ENCODE measurements at regions not wholly inside any gene's neighbourhood (a gene's known extent, or its start where the extent isn't known, plus 50 kb on each side); places are given as distances from the start of the nearest gene placed in this dataset.

DNA sequence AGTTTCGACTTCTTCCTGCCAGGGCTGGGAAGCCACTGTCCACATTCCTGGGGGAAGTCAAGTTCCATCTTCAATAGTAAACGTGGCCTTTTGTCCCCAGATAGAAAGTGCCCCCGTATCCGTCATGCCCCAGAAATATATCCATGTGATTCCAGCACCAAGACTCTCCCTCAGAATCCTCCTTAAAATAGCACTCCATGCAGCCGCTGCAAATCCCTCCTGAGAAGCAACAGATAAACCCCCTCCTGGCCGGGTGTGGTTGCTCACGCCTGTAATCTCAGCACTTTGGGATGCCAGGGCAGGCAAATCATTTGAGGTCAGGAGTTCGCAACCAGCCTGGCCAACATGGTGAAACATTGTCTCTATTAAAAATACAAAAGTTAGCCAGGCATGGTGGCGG, 126.1 kb downstream of the OLFM1 start:
- peaks cover under 1% of the 10 kb centered on the region for H3K9me3 Mint-ChIP-seq (ENCODE audit: unreplicated experiment)
- intact Hi-C loops (cut with micrococcal nuclease; ENCODE audit: unreplicated experiment): no loop called here
- H3K9me3 ChIP-seq: no peaks in the 10 kb centered on the region; the same call in 1 of the 2 replicates
- H3K4me1 Mint-ChIP-seq (ENCODE audit: low read depth, unreplicated experiment): no peaks in the 10 kb centered on the region
- ChIA-PET CTCF (no interaction called here), POLR2A (no interaction called here)
- no peak overlapping the region for H3K4me3 ChIP-seq (ENCODE audit: low read depth, low read length)
- H3K36me3 ChIP-seq (ENCODE audit: control insufficient read depth, insufficient read depth, low read length): no peaks in the 10 kb centered on the region
- H3K27me3 Mint-ChIP-seq (ENCODE audit: insufficient read depth, unreplicated experiment): peaks cover 11% of the 10 kb centered on the region
- no peak for DNase-seq
- no peak for TF ChIP-seq CTCF (IDR thresholded peaks at IDR 0.05; ENCODE audit: insufficient read depth in 1 of 2, low read depth in 1 of 2, low read length in 1 of 2, severe bottlenecking in 1 of 2, unreplicated experiment in 1 of 2)
- H3K36me3 Mint-ChIP-seq (ENCODE audit: insufficient read depth, unreplicated experiment): peaks cover 7% of the 10 kb centered on the region
- H3K4me3 Mint-ChIP-seq (ENCODE audit: unreplicated experiment): no peak overlapping the region
- H3K27ac Mint-ChIP-seq (ENCODE audit: unreplicated experiment): no peak overlapping the region
- H3K27me3 ChIP-seq (replicated peaks; ENCODE audit: control insufficient read depth, insufficient read depth, low read length): no peaks in the 10 kb centered on the region; the same call in 1 of the 2 replicates
- no TSS peak for BruUV-seq (replicated peaks)
- no peaks in the 10 kb centered on the region for H3K4me1 ChIP-seq

DNA sequence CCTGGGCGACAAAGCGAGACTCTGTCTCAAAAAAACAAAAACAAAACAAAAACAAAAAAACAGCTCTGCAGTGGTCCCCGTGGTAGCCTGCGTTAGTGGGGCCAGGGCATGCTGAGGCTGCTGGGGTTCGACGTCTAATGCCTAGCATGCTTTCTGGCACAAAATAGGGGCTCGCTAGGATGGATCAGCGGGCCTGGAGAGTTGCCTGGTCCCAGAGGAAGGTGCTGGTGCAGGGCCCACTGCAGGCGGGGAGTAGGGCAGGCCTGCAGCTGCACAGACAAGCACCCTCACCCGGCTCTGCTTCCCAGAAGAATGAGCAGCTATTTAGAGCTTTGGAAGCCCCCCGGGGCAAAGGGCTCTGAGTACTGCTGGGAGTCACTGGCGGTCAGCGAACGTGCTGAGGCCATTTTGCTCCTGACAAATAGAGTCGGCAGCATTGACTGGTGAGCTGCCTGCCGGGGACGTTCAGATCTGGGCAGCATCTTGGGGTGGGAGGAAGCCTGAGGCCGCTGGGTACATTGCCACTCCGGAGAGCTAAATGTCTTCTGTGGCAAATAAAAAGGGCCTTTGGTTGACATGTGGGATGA, 126.7 kb downstream of the OLFM1 start:
- no peaks in the 10 kb centered on the region for H3K9me3 Mint-ChIP-seq (ENCODE audit: unreplicated experiment)
- Histone ChIP-seq H3K27me3 (replicated peaks; ENCODE audit: control insufficient read depth, insufficient read depth, low read length) (no peaks in the 10 kb centered on the region; the same call in 1 of the 2 replicates), H3K9me3 (no peaks in the 10 kb centered on the region; the same call in 1 of the 2 replicates), H3K4me1 (no peaks in the 10 kb centered on the region), H3K4me3 (ENCODE audit: low read depth, low read length) (no peak overlapping the region), H3K36me3 (ENCODE audit: control insufficient read depth, insufficient read depth, low read length) (no peaks in the 10 kb centered on the region)
- H3K27me3 Mint-ChIP-seq (ENCODE audit: insufficient read depth, unreplicated experiment): peaks cover 11% of the 10 kb centered on the region
- no peak overlapping the region for H3K27ac Mint-ChIP-seq (ENCODE audit: unreplicated experiment)
- intact Hi-C loops (cut with micrococcal nuclease; ENCODE audit: unreplicated experiment): no loop called here
- peaks cover 7% of the 10 kb centered on the region for H3K36me3 Mint-ChIP-seq (ENCODE audit: insufficient read depth, unreplicated experiment)
- no TSS peak for BruUV-seq (replicated peaks)
- ChIA-PET POLR2A (no interaction called here), CTCF (no interaction called here)
- no peaks in the 10 kb centered on the region for H3K4me1 Mint-ChIP-seq (ENCODE audit: low read depth, unreplicated experiment)
- no peak for TF ChIP-seq CTCF (IDR thresholded peaks at IDR 0.05; ENCODE audit: insufficient read depth in 1 of 2, low read depth in 1 of 2, low read length in 1 of 2, severe bottlenecking in 1 of 2, unreplicated experiment in 1 of 2)
- DNase-seq: no peak
- H3K4me3 Mint-ChIP-seq (ENCODE audit: unreplicated experiment): no peak overlapping the region

GRCh38 chr9:135214706-135215105, 127.2 kb downstream of the OLFM1 start:
- Mint-ChIP-seq H3K9me3 (ENCODE audit: unreplicated experiment) (no peaks in the 10 kb centered on the region), H3K27me3 (ENCODE audit: insufficient read depth, unreplicated experiment) (peaks cover 11% of the 10 kb centered on the region), H3K4me1 (ENCODE audit: low read depth, unreplicated experiment) (no peaks in the 10 kb centered on the region), H3K27ac (ENCODE audit: unreplicated experiment) (no peak overlapping the region), H3K36me3 (ENCODE audit: insufficient read depth, unreplicated experiment) (peaks cover 7% of the 10 kb centered on the region), H3K4me3 (ENCODE audit: unreplicated experiment) (no peak overlapping the region)
- Histone ChIP-seq H3K36me3 (ENCODE audit: control insufficient read depth, insufficient read depth, low read length) (no peaks in the 10 kb centered on the region), H3K4me3 (ENCODE audit: low read depth, low read length) (no peak overlapping the region), H3K9me3 (no peaks in the 10 kb centered on the region; the same call in 1 of the 2 replicates), H3K27me3 (replicated peaks; ENCODE audit: control insufficient read depth, insufficient read depth, low read length) (no peaks in the 10 kb centered on the region; the same call in 1 of the 2 replicates), H3K4me1 (no peaks in the 10 kb centered on the region)
- intact Hi-C loops (cut with micrococcal nuclease; ENCODE audit: unreplicated experiment): no loop called here
- CTCF ChIA-PET: no interaction called here
- TF ChIP-seq CTCF (IDR thresholded peaks at IDR 0.05; ENCODE audit: insufficient read depth in 1 of 2, low read depth in 1 of 2, low read length in 1 of 2, severe bottlenecking in 1 of 2, unreplicated experiment in 1 of 2): no peak
- no TSS peak for BruUV-seq (replicated peaks)
- DNase-seq: no peak
- POLR2A ChIA-PET: no interaction called here

Measured in Caco-2 (cell line).